ENCODE measurements at regions not wholly inside any gene's neighbourhood (a gene's known extent, or its start where the extent isn't known, plus 50 kb on each side); places are given as distances from the start of the nearest gene placed in this dataset.

DNA sequence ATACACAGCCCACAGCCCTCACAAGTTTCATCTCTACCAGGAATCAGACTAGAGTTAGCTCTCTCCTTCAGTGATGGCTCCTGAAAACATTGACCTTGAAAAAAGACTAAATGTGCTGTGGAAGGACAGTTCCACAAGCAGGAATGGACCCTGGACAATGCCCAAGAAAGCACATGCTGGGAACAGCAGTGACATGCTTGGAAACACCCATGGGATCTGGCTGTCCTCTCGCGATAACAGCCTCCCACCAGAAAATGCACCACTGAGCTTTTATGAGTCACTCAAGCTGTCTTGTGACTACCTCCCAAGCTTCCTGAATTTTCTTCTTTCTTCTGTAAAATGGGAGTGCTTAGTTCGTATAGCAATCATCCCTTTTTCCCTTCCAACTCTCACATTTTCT, 269.2 kb downstream of the LRATD1 start (continued):
- TF ChIP-seq, protein P1, sequence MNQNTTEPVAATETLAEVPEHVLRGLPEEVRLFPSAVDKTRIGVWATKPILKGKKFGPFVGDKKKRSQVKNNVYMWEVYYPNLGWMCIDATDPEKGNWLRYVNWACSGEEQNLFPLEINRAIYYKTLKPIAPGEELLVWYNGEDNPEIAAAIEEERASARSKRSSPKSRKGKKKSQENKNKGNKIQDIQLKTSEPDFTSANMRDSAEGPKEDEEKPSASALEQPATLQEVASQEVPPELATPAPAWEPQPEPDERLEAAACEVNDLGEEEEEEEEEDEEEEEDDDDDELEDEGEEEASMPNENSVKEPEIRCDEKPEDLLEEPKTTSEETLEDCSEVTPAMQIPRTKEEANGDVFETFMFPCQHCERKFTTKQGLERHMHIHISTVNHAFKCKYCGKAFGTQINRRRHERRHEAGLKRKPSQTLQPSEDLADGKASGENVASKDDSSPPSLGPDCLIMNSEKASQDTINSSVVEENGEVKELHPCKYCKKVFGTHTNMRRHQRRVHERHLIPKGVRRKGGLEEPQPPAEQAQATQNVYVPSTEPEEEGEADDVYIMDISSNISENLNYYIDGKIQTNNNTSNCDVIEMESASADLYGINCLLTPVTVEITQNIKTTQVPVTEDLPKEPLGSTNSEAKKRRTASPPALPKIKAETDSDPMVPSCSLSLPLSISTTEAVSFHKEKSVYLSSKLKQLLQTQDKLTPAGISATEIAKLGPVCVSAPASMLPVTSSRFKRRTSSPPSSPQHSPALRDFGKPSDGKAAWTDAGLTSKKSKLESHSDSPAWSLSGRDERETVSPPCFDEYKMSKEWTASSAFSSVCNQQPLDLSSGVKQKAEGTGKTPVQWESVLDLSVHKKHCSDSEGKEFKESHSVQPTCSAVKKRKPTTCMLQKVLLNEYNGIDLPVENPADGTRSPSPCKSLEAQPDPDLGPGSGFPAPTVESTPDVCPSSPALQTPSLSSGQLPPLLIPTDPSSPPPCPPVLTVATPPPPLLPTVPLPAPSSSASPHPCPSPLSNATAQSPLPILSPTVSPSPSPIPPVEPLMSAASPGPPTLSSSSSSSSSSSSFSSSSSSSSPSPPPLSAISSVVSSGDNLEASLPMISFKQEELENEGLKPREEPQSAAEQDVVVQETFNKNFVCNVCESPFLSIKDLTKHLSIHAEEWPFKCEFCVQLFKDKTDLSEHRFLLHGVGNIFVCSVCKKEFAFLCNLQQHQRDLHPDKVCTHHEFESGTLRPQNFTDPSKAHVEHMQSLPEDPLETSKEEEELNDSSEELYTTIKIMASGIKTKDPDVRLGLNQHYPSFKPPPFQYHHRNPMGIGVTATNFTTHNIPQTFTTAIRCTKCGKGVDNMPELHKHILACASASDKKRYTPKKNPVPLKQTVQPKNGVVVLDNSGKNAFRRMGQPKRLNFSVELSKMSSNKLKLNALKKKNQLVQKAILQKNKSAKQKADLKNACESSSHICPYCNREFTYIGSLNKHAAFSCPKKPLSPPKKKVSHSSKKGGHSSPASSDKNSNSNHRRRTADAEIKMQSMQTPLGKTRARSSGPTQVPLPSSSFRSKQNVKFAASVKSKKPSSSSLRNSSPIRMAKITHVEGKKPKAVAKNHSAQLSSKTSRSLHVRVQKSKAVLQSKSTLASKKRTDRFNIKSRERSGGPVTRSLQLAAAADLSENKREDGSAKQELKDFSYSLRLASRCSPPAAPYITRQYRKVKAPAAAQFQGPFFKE (tag by site-specific recombination; IDR thresholded peaks at IDR 0.05; ENCODE audit: borderline replicate concordance): no peak
- TF ChIP-seq ZNF558 (tag by site-specific recombination; IDR thresholded peaks at IDR 0.05) (no peak), ZNF16 (tag by site-specific recombination; IDR thresholded peaks at IDR 0.05; ENCODE audit: low read depth) (no peak)

DNA sequence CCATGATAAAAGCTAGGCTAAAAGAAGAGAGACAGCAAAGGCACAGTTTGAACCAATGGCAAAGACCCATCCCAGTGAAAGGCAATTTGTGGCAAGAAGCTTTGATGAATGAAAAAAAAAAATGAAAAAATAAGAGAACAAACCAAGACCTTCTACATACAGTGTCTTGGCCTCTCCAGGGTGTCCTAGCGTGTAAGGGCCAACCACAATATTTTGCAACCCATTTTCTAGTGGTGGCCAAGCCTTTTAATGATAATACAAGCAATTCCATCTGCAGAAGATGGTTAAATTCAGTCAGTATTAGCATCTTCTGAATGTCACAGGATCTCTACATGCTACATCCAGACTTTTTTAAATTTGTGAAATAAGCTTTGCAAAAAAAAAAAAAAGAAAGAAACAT, 270.4 kb downstream of the LRATD1 start:
- Histone ChIP-seq H3K9me3 (ENCODE audit: control insufficient read depth, insufficient read depth, low read depth, low read length) (no peaks in the 10 kb centered on the region), H3K4me3 (ENCODE audit: low read depth, low read length) (no peak overlapping the region), H3K36me3 (ENCODE audit: control insufficient read depth in 2 of 2, insufficient read depth in 1 of 2, low read length in 2 of 2) (no peaks in the 10 kb centered on the region), H3K4me1 (ENCODE audit: control insufficient read depth, insufficient read depth, low read length) (no peaks in the 10 kb centered on the region), H3K27ac (ENCODE audit: extremely low read depth, low read depth, low read length) (no peak overlapping the region)
- POLR2A ChIA-PET: no interaction called here
- TF ChIP-seq, protein P2, sequence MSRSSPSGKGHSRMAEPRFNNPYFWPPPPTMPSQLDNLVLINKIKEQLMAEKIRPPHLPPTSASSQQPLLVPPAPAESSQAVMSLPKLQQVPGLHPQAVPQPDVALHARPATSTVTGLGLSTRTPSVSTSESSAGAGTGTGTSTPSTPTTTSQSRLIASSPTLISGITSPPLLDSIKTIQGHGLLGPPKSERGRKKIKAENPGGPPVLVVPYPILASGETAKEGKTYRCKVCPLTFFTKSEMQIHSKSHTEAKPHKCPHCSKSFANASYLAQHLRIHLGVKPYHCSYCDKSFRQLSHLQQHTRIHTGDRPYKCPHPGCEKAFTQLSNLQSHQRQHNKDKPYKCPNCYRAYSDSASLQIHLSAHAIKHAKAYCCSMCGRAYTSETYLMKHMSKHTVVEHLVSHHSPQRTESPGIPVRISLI (tag by site-specific recombination; IDR thresholded peaks at IDR 0.05): no peak
- no peak for TF ChIP-seq ZNF223 (tag by site-specific recombination; IDR thresholded peaks at IDR 0.05)
- TF ChIP-seq, protein P3, sequence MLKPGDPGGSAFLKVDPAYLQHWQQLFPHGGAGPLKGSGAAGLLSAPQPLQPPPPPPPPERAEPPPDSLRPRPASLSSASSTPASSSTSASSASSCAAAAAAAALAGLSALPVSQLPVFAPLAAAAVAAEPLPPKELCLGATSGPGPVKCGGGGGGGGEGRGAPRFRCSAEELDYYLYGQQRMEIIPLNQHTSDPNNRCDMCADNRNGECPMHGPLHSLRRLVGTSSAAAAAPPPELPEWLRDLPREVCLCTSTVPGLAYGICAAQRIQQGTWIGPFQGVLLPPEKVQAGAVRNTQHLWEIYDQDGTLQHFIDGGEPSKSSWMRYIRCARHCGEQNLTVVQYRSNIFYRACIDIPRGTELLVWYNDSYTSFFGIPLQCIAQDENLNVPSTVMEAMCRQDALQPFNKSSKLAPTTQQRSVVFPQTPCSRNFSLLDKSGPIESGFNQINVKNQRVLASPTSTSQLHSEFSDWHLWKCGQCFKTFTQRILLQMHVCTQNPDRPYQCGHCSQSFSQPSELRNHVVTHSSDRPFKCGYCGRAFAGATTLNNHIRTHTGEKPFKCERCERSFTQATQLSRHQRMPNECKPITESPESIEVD (tag by site-specific recombination; IDR thresholded peaks at IDR 0.05): no peak
- no peak for TF ChIP-seq MEIS1 (CRISPR knock-in tag; IDR thresholded peaks at IDR 0.05; ENCODE audit: borderline replicate concordance)
- TF ChIP-seq SCRT2 (tag by site-specific recombination; IDR thresholded peaks at IDR 0.05): no peak
- no peak for TF ChIP-seq HOXD13 (CRISPR knock-in tag; IDR thresholded peaks at IDR 0.05; ENCODE audit: borderline replicate concordance)
- TF ChIP-seq ZSCAN16 (tag by site-specific recombination; IDR thresholded peaks at IDR 0.05): no peak
- TF ChIP-seq SP3 (tag by site-specific recombination; IDR thresholded peaks at IDR 0.05): no peak
- TF ChIP-seq, protein P4, sequence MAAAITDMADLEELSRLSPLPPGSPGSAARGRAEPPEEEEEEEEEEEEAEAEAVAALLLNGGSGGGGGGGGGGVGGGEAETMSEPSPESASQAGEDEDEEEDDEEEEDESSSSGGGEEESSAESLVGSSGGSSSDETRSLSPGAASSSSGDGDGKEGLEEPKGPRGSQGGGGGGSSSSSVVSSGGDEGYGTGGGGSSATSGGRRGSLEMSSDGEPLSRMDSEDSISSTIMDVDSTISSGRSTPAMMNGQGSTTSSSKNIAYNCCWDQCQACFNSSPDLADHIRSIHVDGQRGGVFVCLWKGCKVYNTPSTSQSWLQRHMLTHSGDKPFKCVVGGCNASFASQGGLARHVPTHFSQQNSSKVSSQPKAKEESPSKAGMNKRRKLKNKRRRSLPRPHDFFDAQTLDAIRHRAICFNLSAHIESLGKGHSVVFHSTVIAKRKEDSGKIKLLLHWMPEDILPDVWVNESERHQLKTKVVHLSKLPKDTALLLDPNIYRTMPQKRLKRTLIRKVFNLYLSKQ (tag by site-specific recombination; IDR thresholded peaks at IDR 0.05; ENCODE audit: borderline replicate concordance): no peak
- no peak for TF ChIP-seq ZNF501 (tag by site-specific recombination; IDR thresholded peaks at IDR 0.05)
- TF ChIP-seq ZNF521 (tag by site-specific recombination; IDR thresholded peaks at IDR 0.05): no peak
- no peak for TF ChIP-seq ZNF423 (tag by site-specific recombination; IDR thresholded peaks at IDR 0.05)
- TF ChIP-seq, protein P5, sequence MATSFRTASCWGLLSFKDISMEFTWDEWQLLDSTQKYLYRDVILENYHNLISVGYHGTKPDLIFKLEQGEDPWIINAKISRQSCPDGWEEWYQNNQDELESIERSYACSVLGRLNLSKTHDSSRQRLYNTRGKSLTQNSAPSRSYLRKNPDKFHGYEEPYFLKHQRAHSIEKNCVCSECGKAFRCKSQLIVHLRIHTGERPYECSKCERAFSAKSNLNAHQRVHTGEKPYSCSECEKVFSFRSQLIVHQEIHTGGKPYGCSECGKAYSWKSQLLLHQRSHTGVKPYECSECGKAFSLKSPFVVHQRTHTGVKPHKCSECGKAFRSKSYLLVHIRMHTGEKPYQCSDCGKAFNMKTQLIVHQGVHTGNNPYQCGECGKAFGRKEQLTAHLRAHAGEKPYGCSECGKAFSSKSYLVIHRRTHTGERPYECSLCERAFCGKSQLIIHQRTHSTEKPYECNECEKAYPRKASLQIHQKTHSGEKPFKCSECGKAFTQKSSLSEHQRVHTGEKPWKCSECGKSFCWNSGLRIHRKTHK (tag by site-specific recombination; IDR thresholded peaks at IDR 0.05): no peak
- no peak for TF ChIP-seq ZNF837 (tag by site-specific recombination; IDR thresholded peaks at IDR 0.05)
- TF ChIP-seq ZNF155 (tag by site-specific recombination; IDR thresholded peaks at IDR 0.05): no peak
- no peak for TF ChIP-seq ZNF157 (tag by site-specific recombination; IDR thresholded peaks at IDR 0.05)
- no peak for TF ChIP-seq ZNF624 (tag by site-specific recombination; IDR thresholded peaks at IDR 0.05)
- no peak for TF ChIP-seq OSR2 (tag by site-specific recombination; IDR thresholded peaks at IDR 0.05)
- no peak for TF ChIP-seq ZNF549 (tag by site-specific recombination; IDR thresholded peaks at IDR 0.05)
- TF ChIP-seq, protein P6, sequence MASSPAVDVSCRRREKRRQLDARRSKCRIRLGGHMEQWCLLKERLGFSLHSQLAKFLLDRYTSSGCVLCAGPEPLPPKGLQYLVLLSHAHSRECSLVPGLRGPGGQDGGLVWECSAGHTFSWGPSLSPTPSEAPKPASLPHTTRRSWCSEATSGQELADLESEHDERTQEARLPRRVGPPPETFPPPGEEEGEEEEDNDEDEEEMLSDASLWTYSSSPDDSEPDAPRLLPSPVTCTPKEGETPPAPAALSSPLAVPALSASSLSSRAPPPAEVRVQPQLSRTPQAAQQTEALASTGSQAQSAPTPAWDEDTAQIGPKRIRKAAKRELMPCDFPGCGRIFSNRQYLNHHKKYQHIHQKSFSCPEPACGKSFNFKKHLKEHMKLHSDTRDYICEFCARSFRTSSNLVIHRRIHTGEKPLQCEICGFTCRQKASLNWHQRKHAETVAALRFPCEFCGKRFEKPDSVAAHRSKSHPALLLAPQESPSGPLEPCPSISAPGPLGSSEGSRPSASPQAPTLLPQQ (tag by site-specific recombination; IDR thresholded peaks at IDR 0.05): no peak
- CTCF ChIA-PET: interaction anchor here (0.6 to 2.9 kb wide), 20 partner anchors 9 to 1556 kb away, joined by 3 to 21 read pairs (median 4); no protein-coding TSS in a partner anchor

Data from HEK293 (cell line).